ENCODE measurements at regions not wholly inside any gene's neighbourhood (a gene's known extent, or its start where the extent isn't known, plus 50 kb on each side); places are given as distances from the start of the nearest gene placed in this dataset.

DNA sequence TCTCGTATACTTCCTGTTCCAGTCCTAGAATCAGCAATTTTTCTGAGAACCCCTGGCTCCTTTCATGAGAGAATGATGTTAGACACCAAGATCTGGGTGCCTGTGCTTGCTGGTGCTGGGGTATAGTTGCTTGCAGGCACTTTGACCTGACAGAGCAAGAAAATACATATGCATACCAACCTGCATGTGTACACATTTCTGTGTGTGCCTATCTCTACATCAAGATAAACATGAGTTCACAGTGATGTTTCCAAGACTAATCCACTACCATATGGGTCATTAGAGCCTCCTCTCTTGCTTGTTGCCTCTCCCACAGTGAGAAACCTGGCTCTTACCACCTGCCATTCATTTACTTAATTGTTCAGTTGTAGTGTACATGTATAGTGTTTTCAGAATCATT, 229.1 kb upstream of the IGFBP3 start:
- TF ChIP-seq EZH2phosphoT487 (IDR thresholded peaks at IDR 0.05; ENCODE audit: insufficient read depth, low read depth), result no peak
- TF ChIP-seq EZH2 (IDR thresholded peaks at IDR 0.05; ENCODE audit: insufficient read depth, poor library complexity, severe bottlenecking), result no peak

Data from GM23248 (cell line).